Ovary (tissue), 3 donors: ENCODE measurements at regions not wholly inside any gene's neighbourhood (a gene's known extent, or its start where the extent isn't known, plus 50 kb on each side); places are given as distances from the start of the nearest gene placed in this dataset.

Source experiments
- POLR2A ChIP-seq: fragments of 450-650 bp; IDR thresholded peaks from one replicate; pipeline ENCODE4 v1.6.1; 2017; ENCODE audit warnings: antibody characterized with exemption, mild to moderate bottlenecking, moderate library complexity
- TF ChIP-seq, protein P1 (sequence below), 3 donors: fragments of 450-650 bp in 2 of 3; fragments of 200-600 bp in 1 of 3; IDR thresholded peaks; one replicate each; pipeline versions ENCODE4 v1.5.1 to v1.8.0; 2016 to 2022; ENCODE audit warnings: antibody characterized with exemption in 3 of 3, mild to moderate bottlenecking in 1 of 3
- donor health status: DM: no; HTN: no; CAD: no.

GRCh38 chr14:97878727-97879126 lies 1081.5 kb downstream of the VRK1 start:
- TF ChIP-seq POLR2A: no peak
- TF ChIP-seq, protein P1, sequence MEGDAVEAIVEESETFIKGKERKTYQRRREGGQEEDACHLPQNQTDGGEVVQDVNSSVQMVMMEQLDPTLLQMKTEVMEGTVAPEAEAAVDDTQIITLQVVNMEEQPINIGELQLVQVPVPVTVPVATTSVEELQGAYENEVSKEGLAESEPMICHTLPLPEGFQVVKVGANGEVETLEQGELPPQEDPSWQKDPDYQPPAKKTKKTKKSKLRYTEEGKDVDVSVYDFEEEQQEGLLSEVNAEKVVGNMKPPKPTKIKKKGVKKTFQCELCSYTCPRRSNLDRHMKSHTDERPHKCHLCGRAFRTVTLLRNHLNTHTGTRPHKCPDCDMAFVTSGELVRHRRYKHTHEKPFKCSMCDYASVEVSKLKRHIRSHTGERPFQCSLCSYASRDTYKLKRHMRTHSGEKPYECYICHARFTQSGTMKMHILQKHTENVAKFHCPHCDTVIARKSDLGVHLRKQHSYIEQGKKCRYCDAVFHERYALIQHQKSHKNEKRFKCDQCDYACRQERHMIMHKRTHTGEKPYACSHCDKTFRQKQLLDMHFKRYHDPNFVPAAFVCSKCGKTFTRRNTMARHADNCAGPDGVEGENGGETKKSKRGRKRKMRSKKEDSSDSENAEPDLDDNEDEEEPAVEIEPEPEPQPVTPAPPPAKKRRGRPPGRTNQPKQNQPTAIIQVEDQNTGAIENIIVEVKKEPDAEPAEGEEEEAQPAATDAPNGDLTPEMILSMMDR (IDR thresholded peaks at IDR 0.05): no peak
